OCI-LY1 (cell line): ENCODE measurements at regions not wholly inside any gene's neighbourhood (a gene's known extent, or its start where the extent isn't known, plus 50 kb on each side); places are given as distances from the start of the nearest gene placed in this dataset.

ENCODE experiments used
- H2AFZ ChIP-seq: fragments of 200-600 bp; sonication (generic), shearing (Covaris generic); 2 replicates; pipeline ENCODE4 v1.6.0; 2014; ENCODE audit warnings: antibody characterized with exemption, mild to moderate bottlenecking, low read length
- H3F3A ChIP-seq: fragments of 200-600 bp; sonication (generic), shearing (Covaris generic); 2 replicates; pipeline ENCODE4 v1.6.0; 2014; ENCODE audit warnings: mild to moderate bottlenecking, antibody characterized with exemption, low read length, moderate library complexity; ENCODE audit not compliant: insufficient read depth
- H3K27ac ChIP-seq: fragments of 200-600 bp; sonication (generic); 2 replicates; pipeline ENCODE4 v1.5.1; 2014; ENCODE audit warnings: low read length, mixed run types, mild to moderate bottlenecking, low read depth; ENCODE audit not compliant: poor library complexity, severe bottlenecking
- H3K27me3 ChIP-seq: fragments of 200-600 bp; sonication (generic); 2 replicates; pipeline ENCODE4 v1.6.0; 2014; ENCODE audit warnings: antibody characterized with exemption, mild to moderate bottlenecking, low read length, moderate library complexity; ENCODE audit not compliant: insufficient read depth
- H3K36me3 ChIP-seq: fragments of 200-600 bp; sonication (generic); 2 replicates; pipeline ENCODE4 v1.6.1; 2014; ENCODE audit warnings: mild to moderate bottlenecking, antibody characterized with exemption, low read length, moderate library complexity, mixed read lengths; ENCODE audit not compliant: insufficient read depth
- H3K4me1 ChIP-seq: fragments of 200-600 bp; sonication (generic); 2 replicates; pipeline ENCODE4 v1.5.1; 2014; ENCODE audit warnings: mild to moderate bottlenecking, low read length, moderate library complexity; ENCODE audit not compliant: insufficient read depth, severe bottlenecking
- H3K4me2 ChIP-seq: fragments of 200-600 bp; sonication (generic), shearing (Covaris generic); 2 replicates; pipeline ENCODE4 v1.6.1; 2014; ENCODE audit warnings: low read length
- H3K4me3 ChIP-seq: fragments of 200-600 bp; sonication (generic); 2 replicates; pipeline ENCODE4 v1.5.1; 2014; ENCODE audit warnings: low read length, low read depth, mild to moderate bottlenecking, mixed read lengths; ENCODE audit not compliant: poor library complexity, severe bottlenecking
- H3K79me2 ChIP-seq: fragments of 200-600 bp; shearing (Covaris generic); 2 replicates; pipeline ENCODE4 v1.6.1; 2016; ENCODE audit warnings: mixed run types, low read length, mixed read lengths; ENCODE audit not compliant: insufficient read depth
- H3K9ac ChIP-seq: fragments of 200-600 bp; sonication (generic), shearing (Covaris generic); 2 replicates; pipeline ENCODE4 v1.6.1; 2014; ENCODE audit warnings: mild to moderate bottlenecking, low read length, mixed read lengths
- H3K9me2 ChIP-seq: fragments of 200-600 bp; sonication (generic), shearing (Covaris generic); 2 replicates; pipeline ENCODE4 v1.6.1; 2014; ENCODE audit warnings: low read depth, mild to moderate bottlenecking, low read length, mixed read lengths
- H3K9me3 ChIP-seq: fragments of 200-600 bp; shearing (Covaris generic); 2 replicates; pipeline ENCODE4 v1.6.1; 2014; ENCODE audit warnings: low read length, mixed read lengths
- H4K20me1 ChIP-seq: fragments of 200-600 bp; sonication (generic), shearing (Covaris generic); 2 replicates; pipeline ENCODE4 v1.6.0; 2016; ENCODE audit warnings: mild to moderate bottlenecking, low read length; ENCODE audit not compliant: insufficient read depth
- CTCF ChIP-seq: fragments of 200-600 bp; sonication (generic), shearing (Covaris generic); IDR thresholded peaks from 2 replicates; pipeline ENCODE4 v1.5.1; 2017; ENCODE audit warnings: mild to moderate bottlenecking, antibody characterized with exemption, low read length, moderate library complexity, mixed read lengths
- EZH2 ChIP-seq: fragments of 200-600 bp; sonication (generic), shearing (Covaris generic); IDR thresholded peaks from 2 replicates; pipeline ENCODE4 v1.8.0; 2017; ENCODE audit warnings: borderline replicate concordance, mixed run types, mild to moderate bottlenecking, antibody characterized with exemption, low read length, moderate library complexity, mixed read lengths

GRCh38 chr5:99000876-99001275, 72.1 kb upstream of the CHD1 start:
- Histone ChIP-seq H3K9me3 (no peaks in the 10 kb centered on the region), H3K27me3 (no peaks in the 10 kb centered on the region), H3K79me2 (no peaks in the 10 kb centered on the region), H3F3A (no peaks in the 10 kb centered on the region), H3K4me2 (no peak overlapping the region), H4K20me1 (no peaks in the 10 kb centered on the region), H3K4me3 (no peak overlapping the region), H2AFZ (no peak overlapping the region), H3K4me1 (no peaks in the 10 kb centered on the region), H3K9ac (no peak overlapping the region), H3K9me2 (no peaks in the 10 kb centered on the region), H3K27ac (no peak overlapping the region), H3K36me3 (no peaks in the 10 kb centered on the region)
- TF ChIP-seq EZH2: no peak
- no peak for TF ChIP-seq CTCF

DNA sequence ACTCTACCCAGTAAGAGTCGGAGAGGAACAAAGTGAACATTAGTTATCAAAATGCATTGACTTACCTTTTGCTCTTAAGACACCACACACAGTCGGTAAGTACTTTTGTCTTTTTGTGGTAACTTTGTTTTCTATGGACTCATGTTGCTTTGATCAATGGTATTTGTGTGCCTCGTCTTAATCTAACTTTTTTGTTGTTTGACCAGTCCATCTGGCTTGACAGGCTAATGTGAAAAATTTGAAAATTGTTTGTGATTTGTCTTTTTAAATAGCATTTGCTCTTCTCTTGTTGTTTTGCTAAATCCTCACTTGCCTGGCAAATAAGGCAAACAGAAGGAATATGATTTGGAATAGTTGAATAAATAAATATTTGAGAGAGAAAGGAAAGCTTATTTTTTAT, 71.4 kb upstream of the CHD1 start:
- Histone ChIP-seq H4K20me1 (no peaks in the 10 kb centered on the region), H3K9ac (no peak overlapping the region), H3K36me3 (no peaks in the 10 kb centered on the region), H3K4me2 (no peak overlapping the region), H3K9me3 (no peaks in the 10 kb centered on the region), H3K9me2 (no peaks in the 10 kb centered on the region), H3K79me2 (no peaks in the 10 kb centered on the region), H3K4me1 (no peaks in the 10 kb centered on the region), H3F3A (no peaks in the 10 kb centered on the region), H2AFZ (no peak overlapping the region), H3K27ac (no peak overlapping the region), H3K4me3 (no peak overlapping the region), H3K27me3 (no peaks in the 10 kb centered on the region)
- TF ChIP-seq CTCF (no peak), EZH2 (no peak)

- Histone ChIP-seq H3K9me2 (no peaks in the 10 kb centered on the region), H4K20me1 (no peaks in the 10 kb centered on the region), H3K27me3 (no peaks in the 10 kb centered on the region), H3K27ac (no peak overlapping the region), H3K9me3 (no peaks in the 10 kb centered on the region), H2AFZ (no peak overlapping the region), H3K79me2 (no peaks in the 10 kb centered on the region), H3K4me1 (no peaks in the 10 kb centered on the region), H3K4me2 (no peak overlapping the region), H3F3A (no peaks in the 10 kb centered on the region), H3K4me3 (no peak overlapping the region), H3K36me3 (no peaks in the 10 kb centered on the region), H3K9ac (no peak overlapping the region)
- TF ChIP-seq CTCF: no peak
- no peak for TF ChIP-seq EZH2
Observed at GRCh38 chr5:98999631-99000030, 70.8 kb upstream of the CHD1 start.
